Kidney glomerular epithelial cell (primary cell): ENCODE measurements at regions not wholly inside any gene's neighbourhood (a gene's known extent, or its start where the extent isn't known, plus 50 kb on each side); places are given as distances from the start of the nearest gene placed in this dataset.
A peak's percentile ranks its signal among the peaks of the same experiment; 100 is the strongest.

Source experiments
- DNase-seq: peaks from one replicate; lab custom pipeline; 2025; lab: John Stamatoyannopoulos, UW

DNA sequence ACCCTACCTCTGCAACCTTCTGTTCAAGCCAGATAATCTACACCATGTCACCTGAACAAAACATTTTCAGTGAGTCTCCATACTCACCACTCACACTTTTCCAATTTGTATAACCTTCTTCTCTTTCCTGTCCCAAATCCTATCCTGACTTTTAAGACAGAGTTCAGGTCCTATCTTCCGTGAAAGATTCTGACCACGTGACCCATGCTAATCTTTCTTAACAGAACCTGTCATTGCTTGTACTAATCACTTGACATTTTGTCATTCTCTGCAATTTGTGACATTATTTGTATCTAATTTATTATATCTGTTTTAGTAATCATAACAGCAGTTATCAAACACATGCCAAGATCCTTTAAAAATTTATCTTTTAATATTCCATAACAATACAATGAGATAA lies 132.5 kb upstream of the PRLR start:
- no peak for DNase-seq

DNA sequence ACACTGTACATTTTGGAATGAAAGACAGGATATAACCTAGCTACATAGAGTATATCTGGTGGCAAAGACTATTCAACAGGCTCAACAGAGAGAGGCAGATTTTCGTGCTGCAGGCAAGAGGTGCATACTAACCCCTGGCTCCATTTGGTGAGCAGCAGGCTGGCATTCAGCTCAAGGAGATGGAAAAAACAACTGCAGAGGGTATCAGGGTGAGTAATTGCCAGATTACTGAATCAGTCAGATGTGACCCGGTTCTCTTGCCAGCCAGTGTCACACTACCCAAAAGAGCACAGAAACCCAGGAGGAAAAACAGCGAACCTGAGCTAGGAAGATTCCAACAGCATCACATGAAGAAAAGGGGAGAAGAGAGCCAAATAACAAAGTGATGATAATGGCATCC lies 130.4 kb upstream of the PRLR start:
- no peak for DNase-seq

DNA sequence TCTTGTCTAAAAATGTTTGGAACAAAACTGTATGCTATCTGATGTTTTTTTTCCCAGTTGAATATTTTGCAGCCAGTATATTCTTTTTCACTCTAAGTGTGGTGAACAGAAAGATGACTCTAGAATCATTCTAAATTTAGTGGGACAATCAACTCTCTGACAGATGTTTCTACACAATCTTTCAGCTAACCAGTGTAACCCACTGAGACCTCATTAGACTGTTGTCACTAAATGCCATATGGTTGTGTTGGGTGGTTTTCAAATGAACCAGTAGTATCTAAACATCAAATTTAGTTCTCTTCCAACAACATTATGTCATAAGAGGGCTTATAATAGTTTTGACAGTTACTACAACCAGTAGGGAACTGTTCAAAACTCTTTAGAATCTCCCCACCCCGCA lies 129.6 kb upstream of the PRLR start:
- no peak for DNase-seq

DNA sequence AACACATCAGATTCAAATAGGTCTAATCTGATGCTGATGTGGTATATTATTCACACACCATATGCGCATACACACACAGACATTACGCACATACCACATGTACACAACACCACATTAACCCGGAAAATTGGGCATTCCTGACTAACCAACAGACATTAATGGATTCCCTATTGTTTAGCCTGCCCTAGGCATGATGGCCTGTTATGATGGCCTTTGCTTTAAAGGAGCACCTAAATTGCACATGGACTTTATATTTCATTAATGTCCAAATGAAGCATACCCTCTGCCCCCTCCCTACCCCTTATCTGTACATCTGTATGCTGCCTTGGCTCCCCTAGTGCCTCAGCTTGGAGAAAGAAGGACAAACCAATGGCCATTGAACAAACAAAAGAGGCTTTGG lies 127.7 kb upstream of the PRLR start:
- no peak for DNase-seq

DNA sequence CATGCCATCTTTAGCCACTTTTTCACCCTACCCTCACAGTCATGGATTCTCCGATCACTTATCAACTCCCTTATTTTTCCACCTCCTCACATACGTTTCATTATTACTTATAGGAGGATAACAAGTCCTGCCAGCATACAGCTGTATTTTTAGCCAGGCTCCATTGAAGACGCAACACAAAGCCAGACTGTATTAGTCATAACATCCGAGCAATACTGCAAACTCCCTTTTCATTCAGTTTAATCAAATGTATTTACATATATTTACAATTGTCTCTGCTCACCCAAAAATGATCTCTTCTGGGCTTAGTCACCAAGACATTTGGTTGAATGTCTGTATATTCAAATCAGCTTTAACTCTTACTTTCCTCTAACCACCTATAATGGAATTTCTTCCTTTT lies 126.4 kb upstream of the PRLR start:
- no peak for DNase-seq

DNA sequence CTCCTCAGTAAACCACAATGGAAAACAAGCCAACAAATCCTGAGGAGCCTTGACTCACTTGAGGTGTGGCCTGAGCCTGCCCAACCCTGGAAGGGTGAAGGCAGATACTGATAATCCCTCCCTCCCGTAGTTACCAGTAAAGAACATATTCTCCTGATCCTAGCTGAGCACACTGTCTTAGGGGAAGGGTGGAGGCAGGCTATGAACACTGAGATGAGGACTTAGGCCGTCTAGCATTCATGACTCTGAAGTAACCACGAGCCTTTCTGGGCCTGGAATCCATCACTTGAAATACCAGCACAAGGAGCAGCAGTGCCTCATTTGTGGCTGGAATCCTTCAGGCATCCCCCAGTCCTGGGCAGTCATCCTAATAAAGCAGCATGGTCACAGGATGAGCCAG lies 124.5 kb upstream of the PRLR start:
- no peak for DNase-seq

DNA sequence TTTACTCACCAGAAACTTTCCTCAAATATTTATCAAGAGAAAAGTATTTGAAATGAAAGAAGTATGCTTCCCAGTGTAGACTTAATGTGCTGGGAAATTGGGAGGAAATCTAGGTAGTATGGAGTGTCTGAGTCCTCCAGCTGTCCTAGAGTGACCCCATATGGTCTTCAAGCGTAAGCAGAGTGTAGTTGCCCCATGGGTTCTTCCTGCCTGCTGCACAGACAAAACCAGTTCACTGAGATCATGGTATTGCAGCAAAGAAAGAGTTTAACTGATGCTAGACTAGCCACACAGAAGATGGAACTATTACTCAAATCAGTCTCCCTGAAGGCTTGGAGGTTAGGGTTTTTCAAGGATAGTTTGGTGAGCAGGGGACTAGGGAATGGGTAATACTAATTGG lies 114.9 kb upstream of the PRLR start:
- DNase-seq, result no peak

DNA sequence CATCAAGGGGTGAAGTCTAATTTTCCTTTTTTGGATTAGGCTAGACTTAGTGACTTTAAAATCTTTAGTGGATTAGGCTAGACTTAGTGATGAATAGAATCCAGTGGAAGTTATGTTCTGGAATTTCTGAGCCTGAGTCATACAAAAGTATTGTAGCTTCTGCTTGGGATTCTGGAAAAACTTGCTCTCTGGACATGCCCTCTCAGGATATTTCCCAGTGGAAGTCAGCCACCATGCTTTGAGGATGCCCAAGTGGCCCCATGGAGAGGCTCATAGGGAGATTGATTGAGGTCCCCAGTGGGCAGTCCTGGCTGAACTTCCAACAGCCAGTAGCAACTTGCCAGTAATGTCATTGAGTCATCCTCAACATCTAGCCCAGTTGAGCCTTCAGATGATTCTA lies 112.4 kb upstream of the PRLR start:
- no peak for DNase-seq

DNA sequence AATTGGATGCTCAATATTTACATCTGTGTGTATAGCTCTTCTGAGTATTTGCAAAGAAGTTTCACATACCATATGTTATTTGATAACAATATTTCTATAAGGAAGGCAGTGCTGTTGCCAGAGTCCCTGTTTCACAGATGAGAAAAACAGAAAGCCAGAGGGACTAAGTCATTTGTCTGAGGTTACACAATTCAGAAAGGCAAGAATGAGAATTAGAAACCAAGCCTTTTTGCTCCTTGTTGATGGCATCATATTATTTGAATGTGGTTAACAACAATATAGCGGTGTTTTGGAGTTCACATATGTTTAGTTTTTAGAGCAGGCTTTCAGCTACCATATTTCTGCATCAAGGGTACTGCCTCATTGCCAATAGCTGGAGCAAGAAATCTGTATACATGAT lies 110.9 kb upstream of the PRLR start:
- DNase-seq, result no peak

DNA sequence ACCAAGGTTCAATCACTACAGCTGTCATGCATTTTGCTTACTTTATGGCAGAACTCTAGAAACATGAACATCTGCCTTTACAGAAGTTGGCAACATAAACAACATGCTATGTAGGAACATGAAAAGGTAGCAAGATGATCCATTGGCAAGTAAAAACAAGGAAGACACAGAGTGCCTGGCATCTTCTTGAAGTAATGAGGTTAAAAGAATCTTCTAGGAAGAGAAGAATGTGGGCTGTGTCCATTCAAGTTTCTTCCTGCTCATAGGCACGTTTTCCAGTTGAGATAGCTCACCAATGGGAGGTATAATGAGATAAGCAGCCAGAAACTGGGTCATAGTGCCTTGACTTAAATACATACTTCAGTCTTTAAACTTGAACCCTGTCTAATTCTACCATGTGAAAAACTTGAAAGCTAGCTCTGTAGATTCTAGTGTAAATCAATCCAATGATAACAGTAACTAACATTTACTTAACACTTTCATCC lies 109.4 kb upstream of the PRLR start:
- no peak for DNase-seq

DNA sequence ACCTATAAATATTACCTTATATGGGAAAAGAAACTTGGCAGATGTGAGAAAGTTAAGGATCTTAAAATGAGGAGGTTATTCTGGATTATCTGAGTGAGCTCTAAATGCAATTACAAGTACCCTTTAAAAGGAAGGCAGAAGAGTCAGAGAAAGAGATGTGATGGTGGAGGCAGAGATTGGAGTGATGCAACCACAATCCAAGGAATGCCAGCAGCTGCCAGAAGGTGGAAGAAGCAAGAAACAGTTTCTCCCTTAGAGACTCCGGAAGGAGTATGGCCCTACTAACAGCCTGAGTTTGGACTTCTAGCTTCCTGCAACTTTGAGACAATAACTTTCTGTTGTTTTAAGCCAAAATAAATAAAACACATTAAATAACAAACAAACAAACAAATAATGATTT lies 108.7 kb upstream of the PRLR start:
- no peak for DNase-seq

DNA sequence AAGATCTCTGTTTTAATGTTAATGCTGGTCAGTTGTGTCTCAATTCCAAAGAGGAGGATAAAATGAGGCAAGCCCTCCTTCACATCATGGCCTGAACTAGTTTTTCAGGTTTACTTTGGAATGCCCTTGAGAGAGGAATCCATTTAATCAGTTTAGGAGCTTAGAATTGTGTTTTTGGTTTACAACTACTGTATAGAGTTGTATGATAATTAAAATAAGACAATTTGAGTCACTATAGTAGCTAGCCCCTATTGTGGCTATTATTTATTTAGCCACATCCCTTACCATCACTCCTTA lies 107.8 kb upstream of the PRLR start:
- DNase-seq, result no peak

DNA sequence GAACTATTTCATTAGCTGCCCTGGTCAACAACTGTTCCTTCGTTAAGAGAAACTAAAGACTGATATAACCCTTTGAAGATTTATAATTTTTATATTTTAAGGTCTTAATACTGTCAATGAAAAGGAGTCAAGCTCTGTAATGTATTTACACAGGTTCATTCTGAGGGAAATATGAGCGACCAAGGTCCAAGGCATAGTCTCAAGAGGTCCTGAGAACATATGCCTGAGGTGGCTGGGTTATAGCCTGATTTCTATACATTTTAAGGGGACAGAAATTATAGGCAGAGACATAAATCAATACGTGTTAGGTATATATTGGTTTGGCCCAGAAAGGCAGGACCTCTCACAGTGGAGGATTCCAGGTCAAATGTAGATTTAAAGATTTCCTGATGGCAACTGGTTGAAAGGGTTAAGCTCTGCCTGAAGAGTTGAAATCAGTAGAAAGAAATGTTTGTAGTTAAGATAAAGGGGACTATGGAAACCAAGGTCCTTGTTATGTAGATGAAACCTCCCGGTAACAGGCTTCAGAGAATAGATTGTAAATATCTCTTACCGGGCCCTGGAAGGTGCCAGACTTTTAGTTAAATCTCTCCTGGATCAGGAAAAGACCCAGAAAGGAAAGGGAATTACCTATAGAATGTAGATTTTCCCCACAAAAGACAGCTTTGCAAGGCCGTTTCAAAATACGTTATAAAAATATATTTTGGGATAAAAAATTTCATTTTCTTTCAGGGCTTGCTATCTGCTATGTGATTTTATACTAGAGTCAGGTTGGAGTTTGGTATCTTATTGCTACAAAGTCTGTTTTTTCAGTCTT lies 107.3 kb upstream of the PRLR start:
- DNase-seq, result no peak

DNA sequence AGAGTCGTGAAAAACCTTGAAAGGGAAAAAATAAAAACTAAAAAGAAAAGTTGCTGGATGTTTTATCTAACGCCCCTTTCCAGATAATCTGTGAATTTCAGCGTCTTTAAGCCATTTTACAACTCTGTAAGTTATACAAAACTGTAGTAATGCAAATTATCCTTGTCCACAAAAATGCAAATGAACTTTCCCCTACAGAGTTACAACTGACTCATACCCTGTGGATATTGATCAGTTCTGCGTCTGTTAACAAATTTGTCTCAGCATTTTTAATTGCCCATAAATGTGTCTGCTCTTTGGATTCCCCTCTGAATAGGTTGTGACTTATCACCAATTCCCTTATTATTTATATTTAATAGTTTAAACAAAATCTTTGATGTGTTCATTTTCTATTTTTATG lies 105.9 kb upstream of the PRLR start:
- DNase-seq, result no peak

DNA sequence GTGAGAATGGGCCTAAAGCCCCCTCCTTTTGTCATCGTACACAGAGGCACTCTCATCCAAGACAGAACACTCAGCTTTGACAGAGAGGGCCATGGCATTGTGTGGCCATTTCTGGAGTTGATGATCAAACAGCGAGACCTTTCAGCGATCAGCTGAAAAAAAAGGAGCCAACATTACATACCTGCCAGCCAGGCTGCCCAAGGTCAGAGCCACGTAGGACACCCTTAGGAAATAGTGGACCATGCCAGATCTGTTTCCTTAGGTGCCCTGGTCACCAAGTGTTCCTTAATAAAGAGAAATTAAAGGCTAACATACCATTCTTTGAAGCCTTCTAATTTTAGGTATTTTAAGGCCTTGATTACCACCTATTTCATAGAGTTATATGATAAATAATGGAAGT lies 105.5 kb upstream of the PRLR start:
- no peak for DNase-seq

DNA sequence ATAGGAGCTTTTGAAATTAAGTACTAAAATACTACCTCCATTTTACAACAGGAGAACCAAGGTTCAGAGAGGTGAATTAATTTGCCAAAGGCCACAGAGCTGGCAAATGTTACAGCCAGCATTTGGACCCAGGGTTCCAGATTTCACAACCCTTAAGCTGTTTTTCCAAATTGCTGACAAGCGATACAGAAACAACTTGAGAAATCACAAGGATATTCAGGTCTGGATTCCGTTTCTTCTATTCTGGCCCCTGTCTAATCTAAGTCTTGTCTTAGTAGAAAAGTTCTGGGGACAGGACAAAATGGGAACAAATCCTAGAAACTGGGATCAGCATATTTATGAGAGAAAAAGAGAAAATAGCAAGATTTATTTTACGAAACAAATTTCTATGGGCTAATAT lies 103.1 kb upstream of the PRLR start:
- no peak for DNase-seq

DNA sequence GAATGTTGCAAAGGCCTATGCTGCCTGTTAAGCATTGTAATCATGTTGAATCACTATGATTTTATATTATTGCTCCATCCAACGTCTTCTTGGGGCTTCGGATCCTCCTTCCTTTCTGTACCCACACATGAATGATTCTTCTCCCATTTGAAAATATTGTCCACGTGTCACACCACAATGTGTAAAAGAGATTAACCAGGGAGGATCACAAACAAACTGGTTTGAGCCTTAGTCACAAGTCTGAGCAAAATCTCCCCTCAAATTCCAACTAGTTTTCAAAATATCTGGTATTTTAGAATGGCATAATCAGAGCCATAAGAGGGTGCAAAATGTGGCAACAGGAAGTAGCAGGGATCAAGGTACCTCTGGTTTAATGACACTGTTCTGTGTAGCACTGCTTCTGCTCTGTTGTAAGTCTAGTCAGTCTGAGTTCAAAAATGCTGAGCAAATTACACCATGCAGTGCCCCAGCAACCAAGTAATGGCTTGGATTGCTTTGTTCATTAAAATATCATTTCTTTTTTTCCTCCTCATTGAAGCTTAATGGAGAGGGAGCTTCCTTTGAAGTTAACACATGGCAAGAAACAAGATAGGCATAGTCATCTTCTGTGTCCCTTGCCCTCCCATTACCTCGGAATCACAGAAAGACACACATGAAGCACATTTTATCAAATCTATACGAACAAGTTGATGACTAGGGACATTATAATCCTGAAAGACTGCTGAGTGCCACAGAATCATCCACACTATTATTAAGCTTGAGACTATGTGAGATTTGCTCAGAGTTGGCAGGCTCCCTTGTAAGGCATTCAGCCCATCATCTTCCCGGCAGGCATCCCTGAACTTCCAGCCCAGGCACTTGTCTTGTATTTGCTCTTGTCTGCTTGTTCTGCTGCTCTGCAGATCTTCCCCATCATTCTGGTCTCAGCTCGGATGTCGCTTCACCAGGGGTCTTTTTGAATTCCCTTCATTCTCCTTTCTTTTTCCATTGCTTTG lies 102.0 kb upstream of the PRLR start:
- no peak for DNase-seq

DNA sequence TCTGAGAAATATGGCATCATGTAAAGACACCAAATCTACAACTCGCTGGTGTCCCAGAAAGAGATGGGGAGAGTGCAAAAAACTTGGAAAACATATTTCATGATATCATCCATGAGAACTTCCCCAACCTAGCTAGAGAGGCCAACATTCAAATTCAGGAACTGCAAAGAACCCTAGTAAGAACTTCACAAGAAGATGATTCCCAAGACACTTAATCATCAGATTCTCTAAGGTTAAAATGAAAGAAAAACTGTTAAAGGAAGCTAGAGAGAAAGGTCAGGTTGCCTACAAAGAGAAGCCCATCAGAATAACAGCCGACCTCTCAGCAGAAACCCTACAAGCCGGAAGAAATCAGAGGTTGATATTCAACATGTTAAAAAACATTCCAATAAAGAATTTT lies 95.5 kb upstream of the PRLR start:
- no peak for DNase-seq

DNA sequence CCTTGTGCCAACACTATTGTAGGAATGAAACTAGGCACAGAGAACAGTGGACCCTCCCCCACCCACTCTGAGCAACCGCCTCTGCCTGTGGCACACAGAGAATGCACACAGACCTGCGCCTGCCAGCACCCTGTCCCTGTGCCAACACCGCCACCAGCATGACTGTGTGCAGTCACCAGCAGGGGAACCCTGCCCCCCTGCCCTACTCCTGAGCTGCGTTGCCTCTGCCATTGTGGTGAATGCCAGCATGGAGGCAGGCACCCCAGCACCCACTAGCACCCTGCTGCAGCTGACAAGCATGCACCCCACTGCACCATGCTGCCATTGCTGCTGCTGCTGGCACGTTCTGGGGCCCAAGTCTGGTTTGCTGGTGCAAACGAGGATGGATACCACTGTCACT lies 94.4 kb upstream of the PRLR start:
- DNase-seq, result no peak

DNA sequence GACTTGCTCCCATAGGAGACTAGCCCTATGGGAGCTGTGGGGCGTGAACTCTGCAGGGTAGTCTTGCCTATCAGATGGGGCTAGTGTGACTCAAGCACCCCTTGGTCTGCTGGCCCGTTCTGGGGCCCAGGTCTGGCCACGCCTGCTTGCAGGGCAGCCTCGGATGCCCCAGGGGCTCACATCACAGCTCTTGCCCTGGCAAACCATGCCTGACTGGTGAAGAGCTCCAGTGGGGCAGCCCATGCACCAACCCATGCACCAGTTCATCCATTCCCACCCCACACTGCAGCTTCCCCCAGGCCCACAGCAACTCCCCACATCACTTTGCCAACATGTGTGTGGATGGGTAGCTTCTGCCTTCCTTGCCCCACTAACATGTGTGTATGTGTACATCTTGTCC lies 93.9 kb upstream of the PRLR start:
- no peak for DNase-seq

DNA sequence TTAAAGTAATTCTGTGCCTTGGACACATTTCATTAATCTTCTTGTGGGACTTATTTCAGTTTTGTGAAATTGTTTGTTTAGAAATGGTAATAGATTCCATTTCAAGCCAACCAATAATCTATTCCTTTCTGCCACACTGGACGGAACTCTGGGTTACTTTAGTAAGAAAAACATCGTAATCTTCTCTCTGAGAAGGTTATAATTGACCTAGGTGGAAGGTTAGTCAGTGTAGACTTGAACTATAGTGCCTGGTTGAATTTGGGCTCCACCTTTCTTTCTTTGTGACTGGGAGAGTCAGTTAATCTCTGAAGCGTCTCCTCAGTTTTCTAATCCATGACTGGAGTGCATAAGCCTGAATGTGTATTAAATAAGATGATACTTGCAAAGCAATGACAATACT lies 89.7 kb upstream of the PRLR start:
- no peak for DNase-seq

DNA sequence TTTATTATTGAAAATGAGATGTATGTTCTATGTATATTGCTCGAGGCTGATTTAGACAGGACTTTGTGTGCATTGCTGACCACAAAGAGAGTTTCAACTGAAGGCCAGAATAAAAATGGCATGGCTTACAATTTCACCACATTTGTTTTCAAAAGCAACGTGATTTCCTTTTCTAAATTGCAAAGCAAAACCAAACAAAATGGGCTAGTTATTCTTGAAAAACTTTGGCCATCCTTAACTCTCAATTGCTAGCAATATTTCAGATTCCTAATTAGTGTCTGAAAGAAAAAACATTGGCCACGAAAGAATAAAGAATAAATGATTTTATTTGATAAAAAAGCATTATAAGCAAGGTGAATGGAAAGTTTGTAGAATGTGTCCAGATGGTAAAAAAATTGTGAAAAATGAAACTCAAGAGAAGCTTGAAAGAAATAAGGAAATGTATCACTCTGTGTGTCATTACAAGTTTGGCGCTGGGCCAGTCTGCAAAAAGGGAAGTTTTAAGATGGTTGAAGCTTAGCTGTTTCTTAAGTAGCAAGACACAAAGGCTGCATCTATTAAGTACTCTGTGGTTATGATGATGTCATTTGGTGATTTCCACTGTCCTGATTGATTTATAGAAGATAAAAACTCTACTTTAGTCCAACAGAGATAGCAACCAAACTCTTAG lies 89.2 kb upstream of the PRLR start:
- peak; percentile 72 for DNase-seq

DNA sequence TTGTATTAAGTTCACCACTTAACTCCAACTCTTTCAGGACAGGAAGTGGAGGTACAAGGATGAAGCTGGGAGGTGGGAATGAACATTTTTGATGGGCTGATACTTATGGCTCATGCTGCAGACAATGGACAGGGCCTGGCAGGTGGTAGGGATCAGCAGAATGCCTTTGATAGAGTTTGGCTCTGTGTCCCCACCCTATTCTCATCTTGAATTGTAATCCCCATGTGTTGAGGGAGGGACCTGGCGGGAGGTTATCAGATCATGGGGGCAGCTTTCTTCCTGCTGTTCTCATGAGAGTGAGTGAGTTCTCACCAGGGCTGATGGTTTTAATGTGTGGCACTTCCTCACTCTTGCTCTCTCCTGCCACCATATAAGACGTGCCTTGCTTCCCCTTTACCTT lies 87.3 kb upstream of the PRLR start:
- DNase-seq, result no peak
